ENCODE measurements at regions not wholly inside any gene's neighbourhood (a gene's known extent, or its start where the extent isn't known, plus 50 kb on each side); places are given as distances from the start of the nearest gene placed in this dataset.
"Not testable (repeated sequence)": the region's sequence is repeated elsewhere in the genome, so short reads cannot be mapped to it uniquely, and the experiment has no call there.

DNA sequence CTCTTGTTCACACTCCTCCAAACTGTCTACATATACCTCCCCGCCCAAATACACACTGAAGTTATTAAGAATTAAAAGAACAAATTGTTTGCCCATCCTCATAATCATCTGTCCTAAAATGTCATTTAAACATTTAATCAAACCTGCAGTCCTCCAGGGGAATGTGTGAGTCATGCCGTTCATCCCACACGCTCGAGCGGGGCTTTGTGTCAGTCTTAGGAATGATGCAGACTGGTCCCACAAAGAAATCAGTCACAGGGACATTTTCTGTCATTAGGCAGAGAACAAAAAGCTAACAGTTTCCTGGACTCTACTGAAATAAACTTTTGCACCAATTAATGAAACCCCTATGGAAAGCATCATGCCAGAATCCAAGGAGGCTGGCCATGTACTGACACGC is 194.6 kb downstream of the ZNF92 start:
- H3K27ac ChIP-seq (ENCODE audit: low read length in 2 of 2); H3K27ac Mint-ChIP-seq; ATAC-seq (ENCODE audit: low read depth); H3K9me3 Mint-ChIP-seq (ENCODE audit: insufficient read depth); H4K20me1 ChIP-seq (ENCODE audit: control insufficient read depth, insufficient read depth, low read length, poor library complexity, severe bottlenecking); H3K27me3 Mint-ChIP-seq; H2AFZ ChIP-seq (ENCODE audit: insufficient read depth, low read depth, low read length, poor library complexity, severe bottlenecking); H3K79me2 ChIP-seq (ENCODE audit: control insufficient read depth, insufficient read depth, low read length); H3K9ac ChIP-seq (ENCODE audit: low read length); H3K9me3 ChIP-seq (ENCODE audit: control extremely low read depth in 1 of 3, control insufficient read depth in 2 of 3, insufficient read depth in 1 of 3, low read length in 2 of 3); H3K4me2 ChIP-seq (replicated peaks; ENCODE audit: low read depth, low read length, poor library complexity, severe bottlenecking); POLR2A ChIA-PET; H3K4me3 ChIP-seq (ENCODE audit: control extremely low read depth in 1 of 5, extremely low read depth in 1 of 5, insufficient read depth in 1 of 5, low read depth in 2 of 5, low read length in 4 of 5); H3K36me3 ChIP-seq (replicated peaks in 1 of 2; ENCODE audit: control extremely low read depth in 1 of 2, control insufficient read depth in 1 of 2, extremely low read depth in 1 of 2, insufficient read depth in 2 of 2, low read length in 1 of 2); intact Hi-C loops (cut with micrococcal nuclease); H3K4me1 ChIP-seq (ENCODE audit: control insufficient read depth in 2 of 2, insufficient read depth in 2 of 2, low read length in 2 of 2); H3K4me3 Mint-ChIP-seq; H3K27me3 ChIP-seq (replicated peaks in 1 of 4; ENCODE audit: control extremely low read depth in 1 of 4, control insufficient read depth in 3 of 4, insufficient read depth in 4 of 4, low read length in 3 of 4); H3K4me1 Mint-ChIP-seq; CTCF ChIA-PET; DNase-seq: not testable (repeated sequence)
- no CpG with 5 or more reads among the region's 6 CpGs for WGBS (ENCODE audit: insufficient coverage)

DNA sequence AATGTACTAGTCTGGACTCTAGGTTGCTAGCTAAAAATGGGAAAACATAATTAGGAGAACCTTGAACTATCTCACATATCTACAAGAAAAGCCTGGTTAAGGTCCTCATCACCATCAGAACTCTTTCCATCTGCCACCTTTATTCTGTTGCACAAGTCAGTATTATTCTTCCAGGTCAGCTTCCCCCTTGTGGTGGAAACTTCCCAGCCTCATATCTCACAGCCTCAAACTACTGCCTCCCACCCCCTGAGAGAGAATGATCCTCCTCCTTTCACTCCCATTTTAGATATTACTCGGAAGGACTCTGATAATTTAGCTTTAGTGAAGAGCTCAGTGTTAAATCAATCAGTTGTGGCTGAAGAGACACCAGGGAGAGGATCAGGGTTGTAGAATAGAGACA is 197.3 kb downstream of the ZNF92 start:
- H3K4me1 Mint-ChIP-seq; H3K36me3 ChIP-seq (replicated peaks in 1 of 2; ENCODE audit: control extremely low read depth in 1 of 2, control insufficient read depth in 1 of 2, extremely low read depth in 1 of 2, insufficient read depth in 2 of 2, low read length in 1 of 2); H3K9ac ChIP-seq (ENCODE audit: low read length); DNase-seq; H3K27ac Mint-ChIP-seq; H4K20me1 ChIP-seq (ENCODE audit: control insufficient read depth, insufficient read depth, low read length, poor library complexity, severe bottlenecking); H3K27me3 ChIP-seq (replicated peaks in 1 of 4; ENCODE audit: control extremely low read depth in 1 of 4, control insufficient read depth in 3 of 4, insufficient read depth in 4 of 4, low read length in 3 of 4); ATAC-seq (ENCODE audit: low read depth); H3K4me2 ChIP-seq (replicated peaks; ENCODE audit: low read depth, low read length, poor library complexity, severe bottlenecking); H3K79me2 ChIP-seq (ENCODE audit: control insufficient read depth, insufficient read depth, low read length); CTCF ChIA-PET; H3K9me3 ChIP-seq (ENCODE audit: control extremely low read depth in 1 of 3, control insufficient read depth in 2 of 3, insufficient read depth in 1 of 3, low read length in 2 of 3); H3K4me1 ChIP-seq (ENCODE audit: control insufficient read depth in 2 of 2, insufficient read depth in 2 of 2, low read length in 2 of 2); H3K9me3 Mint-ChIP-seq (ENCODE audit: insufficient read depth); H3K27ac ChIP-seq (ENCODE audit: low read length in 2 of 2); POLR2A ChIA-PET; H3K4me3 ChIP-seq (ENCODE audit: control extremely low read depth in 1 of 5, extremely low read depth in 1 of 5, insufficient read depth in 1 of 5, low read depth in 2 of 5, low read length in 4 of 5); H2AFZ ChIP-seq (ENCODE audit: insufficient read depth, low read depth, low read length, poor library complexity, severe bottlenecking); H3K27me3 Mint-ChIP-seq; intact Hi-C loops (cut with micrococcal nuclease); H3K4me3 Mint-ChIP-seq: not testable (repeated sequence)
- WGBS (ENCODE audit: insufficient coverage), result no CpG with 5 or more reads among the region's 1 CpG

DNA sequence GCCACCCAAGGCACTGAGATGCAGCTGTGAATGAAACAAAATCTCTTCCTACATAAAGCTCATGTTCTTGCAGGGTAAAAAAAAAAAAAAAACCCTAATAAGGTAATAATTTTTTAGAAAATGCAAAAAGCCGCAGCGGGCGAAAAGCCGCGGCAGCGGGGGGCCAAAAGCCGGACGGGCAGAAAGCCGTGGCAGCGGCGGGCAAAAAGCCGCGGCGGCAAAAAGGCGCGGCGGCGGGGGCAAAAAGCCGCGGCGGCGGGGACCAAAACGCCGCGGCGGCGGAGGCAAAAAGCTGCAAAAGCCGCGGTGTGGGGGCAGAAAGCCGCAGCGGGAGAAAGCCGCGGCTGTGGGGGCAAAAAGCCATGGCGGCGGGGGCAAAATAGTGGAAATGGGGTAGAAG is 198.9 kb downstream of the ZNF92 start:
- H4K20me1 ChIP-seq (ENCODE audit: control insufficient read depth, insufficient read depth, low read length, poor library complexity, severe bottlenecking); H3K27me3 Mint-ChIP-seq: not testable (repeated sequence)

DNA sequence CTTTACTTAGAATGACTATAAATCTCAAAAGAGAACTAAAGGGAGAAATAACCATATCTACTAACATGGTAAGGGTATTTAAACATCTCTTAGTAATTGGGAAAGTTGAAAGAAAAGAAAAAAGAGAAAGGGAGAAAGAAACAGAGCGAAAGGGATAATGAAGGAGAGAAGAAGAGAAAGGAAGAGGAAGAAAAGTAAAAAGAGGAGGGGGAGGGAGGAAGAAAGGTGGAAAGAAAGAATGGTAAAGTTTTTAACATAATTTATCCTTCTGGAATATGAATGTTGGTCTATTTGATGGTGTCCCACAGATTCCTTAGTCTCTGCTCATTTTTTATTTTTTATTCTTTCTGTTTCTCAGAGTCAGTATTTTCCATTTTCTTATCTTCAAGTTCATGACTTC is 202.7 kb downstream of the ZNF92 start:
- H3K9me3 Mint-ChIP-seq (ENCODE audit: insufficient read depth); POLR2A ChIA-PET; H3K79me2 ChIP-seq (ENCODE audit: control insufficient read depth, insufficient read depth, low read length); DNase-seq; intact Hi-C loops (cut with micrococcal nuclease); H4K20me1 ChIP-seq (ENCODE audit: control insufficient read depth, insufficient read depth, low read length, poor library complexity, severe bottlenecking); H3K4me2 ChIP-seq (replicated peaks; ENCODE audit: low read depth, low read length, poor library complexity, severe bottlenecking); H3K4me3 ChIP-seq (ENCODE audit: control extremely low read depth in 1 of 5, extremely low read depth in 1 of 5, insufficient read depth in 1 of 5, low read depth in 2 of 5, low read length in 4 of 5); H3K27ac ChIP-seq (ENCODE audit: low read length in 2 of 2); H3K4me1 Mint-ChIP-seq; H3K36me3 ChIP-seq (replicated peaks in 1 of 2; ENCODE audit: control extremely low read depth in 1 of 2, control insufficient read depth in 1 of 2, extremely low read depth in 1 of 2, insufficient read depth in 2 of 2, low read length in 1 of 2); H3K4me1 ChIP-seq (ENCODE audit: control insufficient read depth in 2 of 2, insufficient read depth in 2 of 2, low read length in 2 of 2); H2AFZ ChIP-seq (ENCODE audit: insufficient read depth, low read depth, low read length, poor library complexity, severe bottlenecking); H3K27ac Mint-ChIP-seq; H3K27me3 ChIP-seq (replicated peaks in 1 of 4; ENCODE audit: control extremely low read depth in 1 of 4, control insufficient read depth in 3 of 4, insufficient read depth in 4 of 4, low read length in 3 of 4); H3K9ac ChIP-seq (ENCODE audit: low read length); H3K27me3 Mint-ChIP-seq; ATAC-seq (ENCODE audit: low read depth); H3K4me3 Mint-ChIP-seq; H3K9me3 ChIP-seq (ENCODE audit: control extremely low read depth in 1 of 3, control insufficient read depth in 2 of 3, insufficient read depth in 1 of 3, low read length in 2 of 3); CTCF ChIA-PET: not testable (repeated sequence)
- WGBS (ENCODE audit: insufficient coverage), result no CpG with 5 or more reads among the region's 1 CpG

More for the DNA sequence above, 198.9 kb downstream of the ZNF92 start:
- ATAC-seq (ENCODE audit: low read depth); intact Hi-C loops (cut with micrococcal nuclease); H3K9me3 Mint-ChIP-seq (ENCODE audit: insufficient read depth); CTCF ChIA-PET; H3K9me3 ChIP-seq (ENCODE audit: control extremely low read depth in 1 of 3, control insufficient read depth in 2 of 3, insufficient read depth in 1 of 3, low read length in 2 of 3); H3K4me3 Mint-ChIP-seq; H3K4me1 Mint-ChIP-seq; POLR2A ChIA-PET; H3K27me3 ChIP-seq (replicated peaks in 1 of 4; ENCODE audit: control extremely low read depth in 1 of 4, control insufficient read depth in 3 of 4, insufficient read depth in 4 of 4, low read length in 3 of 4); H3K9ac ChIP-seq (ENCODE audit: low read length); H2AFZ ChIP-seq (ENCODE audit: insufficient read depth, low read depth, low read length, poor library complexity, severe bottlenecking); H3K27ac ChIP-seq (ENCODE audit: low read length in 2 of 2); H3K36me3 ChIP-seq (replicated peaks in 1 of 2; ENCODE audit: control extremely low read depth in 1 of 2, control insufficient read depth in 1 of 2, extremely low read depth in 1 of 2, insufficient read depth in 2 of 2, low read length in 1 of 2); H3K4me1 ChIP-seq (ENCODE audit: control insufficient read depth in 2 of 2, insufficient read depth in 2 of 2, low read length in 2 of 2); H3K27ac Mint-ChIP-seq; H3K79me2 ChIP-seq (ENCODE audit: control insufficient read depth, insufficient read depth, low read length); H3K4me3 ChIP-seq (ENCODE audit: control extremely low read depth in 1 of 5, extremely low read depth in 1 of 5, insufficient read depth in 1 of 5, low read depth in 2 of 5, low read length in 4 of 5): not testable (repeated sequence)
- peak overlapping the region; percentile 58 for H3K4me2 ChIP-seq (replicated peaks; ENCODE audit: low read depth, low read length, poor library complexity, severe bottlenecking)
- DNase-seq, result peak; percentile 17
- WGBS (ENCODE audit: insufficient coverage), result under 1% methylated on average over 14 of the region's 35 CpGs

Measured in B cell (primary cell).